Liver (tissue), 3 donors: ENCODE measurements at regions not wholly inside any gene's neighbourhood (a gene's known extent, or its start where the extent isn't known, plus 50 kb on each side); places are given as distances from the start of the nearest gene placed in this dataset.

Source experiments
- ATF3 ChIP-seq: IDR thresholded peaks from 2 replicates; pipeline ENCODE4 v1.6.1; 2016; ENCODE audit warnings: antibody characterized with exemption
- CTCF ChIP-seq: fragments of 150-350 bp; IDR thresholded peaks from 2 replicates; pipeline ENCODE4 v1.5.1; 2017; ENCODE audit warnings: improper control_type of control experiment, low read depth, low read length; ENCODE audit not compliant: missing input control
- GABPA ChIP-seq, 2 donors: IDR thresholded peaks in 1 of 2; conservative IDR thresholded peaks in 1 of 2; 2 replicates each; pipeline ENCODE4 v1.6.1; 2016; ENCODE audit warnings: antibody characterized with exemption in 2 of 2, mild to moderate bottlenecking in 1 of 2, moderate library complexity in 1 of 2
- MAX ChIP-seq: IDR thresholded peaks from 2 replicates; pipeline ENCODE4 v1.6.1; 2016; ENCODE audit warnings: antibody characterized with exemption
- RXRA ChIP-seq, 2 donors: IDR thresholded peaks; 2 replicates each; pipeline ENCODE4 v1.6.1; 2017 to 2018; ENCODE audit warnings: antibody characterized with exemption in 2 of 2, mild to moderate bottlenecking in 1 of 2
- donor health status: healthy.
- donor health status: healthy.

- TF ChIP-seq GABPA (IDR thresholded peaks at IDR 0.05 in 1 of 2, conservative IDR thresholded peaks at IDR 0.05 in 1 of 2) (no peak), CTCF (no peak), MAX (no peak), ATF3 (no peak), RXRA (IDR thresholded peaks at IDR 0.05) (no peak)
Measured at GRCh38 chr3:25088284-25088683, 339.8 kb upstream of the RARB start.
